Stimulated activated naive CD8-positive, alpha-beta T cell treated with anti-CD3 and anti-CD28 coated beads, Interleukin-15, Interleukin-2, amounts not matched to agents 100 ng/mL and 50 ng/mL, for 24 hours (primary cell): ENCODE measurements at regions not wholly inside any gene's neighbourhood (a gene's known extent, or its start where the extent isn't known, plus 50 kb on each side); places are given as distances from the start of the nearest gene placed in this dataset.
"Not testable (repeated sequence)": the region's sequence is repeated elsewhere in the genome, so short reads cannot be mapped to it uniquely, and the experiment has no call there.

Experiments used
- H3K27ac Mint-ChIP-seq: one replicate; pipeline ENCODE4 v1.8.0; 2021; ENCODE audit warnings: mild to moderate bottlenecking, mixed read lengths
- H3K27me3 Mint-ChIP-seq: one replicate; pipeline ENCODE4 v1.8.0; 2021; ENCODE audit warnings: mixed read lengths
- H3K36me3 Mint-ChIP-seq: one replicate; pipeline ENCODE4 v1.8.0; 2021; ENCODE audit warnings: low read depth, mixed read lengths
- H3K4me1 Mint-ChIP-seq: one replicate; pipeline ENCODE4 v1.8.0; 2021; ENCODE audit warnings: low read depth, mixed read lengths
- H3K4me3 Mint-ChIP-seq: one replicate; pipeline ENCODE4 v1.8.0; 2021; ENCODE audit warnings: mild to moderate bottlenecking, mixed read lengths
- H3K9me3 Mint-ChIP-seq: one replicate; pipeline ENCODE4 v1.8.0; 2021; ENCODE audit warnings: mixed read lengths

- H3K27me3 Mint-ChIP-seq, H3K36me3 Mint-ChIP-seq, H3K4me1 Mint-ChIP-seq, H3K27ac Mint-ChIP-seq, H3K4me3 Mint-ChIP-seq, H3K9me3 Mint-ChIP-seq: not testable (repeated sequence)
These were observed 330.1 kb upstream of the AR start for GRCh38 chrX:67213686-67214085.

GRCh38 chrX:67207912-67208311, 335.9 kb upstream of the AR start:
- no peaks in the 10 kb centered on the region for H3K27me3 Mint-ChIP-seq
- no peaks in the 10 kb centered on the region for H3K4me1 Mint-ChIP-seq
- no peaks in the 10 kb centered on the region for H3K36me3 Mint-ChIP-seq
- no peaks in the 10 kb centered on the region for H3K9me3 Mint-ChIP-seq
- H3K4me3 Mint-ChIP-seq: no peak overlapping the region
- no peak overlapping the region for H3K27ac Mint-ChIP-seq

GRCh38 chrX:67159437-67159836, 384.4 kb upstream of the AR start:
- Mint-ChIP-seq H3K4me1 (no peaks in the 10 kb centered on the region), H3K4me3 (no peak overlapping the region), H3K9me3 (peaks cover 6% of the 10 kb centered on the region), H3K27ac (no peak overlapping the region), H3K27me3 (no peaks in the 10 kb centered on the region), H3K36me3 (no peaks in the 10 kb centered on the region)

GRCh38 chrX:67114635-67115034, 429.2 kb upstream of the AR start:
- Mint-ChIP-seq H3K27me3 (no peaks in the 10 kb centered on the region), H3K36me3 (no peaks in the 10 kb centered on the region), H3K4me3 (no peak overlapping the region), H3K9me3 (no peaks in the 10 kb centered on the region), H3K4me1 (no peaks in the 10 kb centered on the region), H3K27ac (no peak overlapping the region)

- Mint-ChIP-seq H3K4me1 (no peaks in the 10 kb centered on the region), H3K4me3 (no peak overlapping the region), H3K27ac (no peak overlapping the region), H3K9me3 (no peaks in the 10 kb centered on the region), H3K36me3 (no peaks in the 10 kb centered on the region), H3K27me3 (no peaks in the 10 kb centered on the region)
These were observed 438.1 kb upstream of the AR start for GRCh38 chrX:67105758-67106116.

- H3K9me3 Mint-ChIP-seq: no peaks in the 10 kb centered on the region
- H3K27ac Mint-ChIP-seq: no peak overlapping the region
- H3K27me3 Mint-ChIP-seq: no peaks in the 10 kb centered on the region
- no peaks in the 10 kb centered on the region for H3K4me1 Mint-ChIP-seq
- H3K36me3 Mint-ChIP-seq: no peaks in the 10 kb centered on the region
- H3K4me3 Mint-ChIP-seq: no peak overlapping the region
These were observed 438.7 kb upstream of the AR start for GRCh38 chrX:67104982-67105757.

DNA sequence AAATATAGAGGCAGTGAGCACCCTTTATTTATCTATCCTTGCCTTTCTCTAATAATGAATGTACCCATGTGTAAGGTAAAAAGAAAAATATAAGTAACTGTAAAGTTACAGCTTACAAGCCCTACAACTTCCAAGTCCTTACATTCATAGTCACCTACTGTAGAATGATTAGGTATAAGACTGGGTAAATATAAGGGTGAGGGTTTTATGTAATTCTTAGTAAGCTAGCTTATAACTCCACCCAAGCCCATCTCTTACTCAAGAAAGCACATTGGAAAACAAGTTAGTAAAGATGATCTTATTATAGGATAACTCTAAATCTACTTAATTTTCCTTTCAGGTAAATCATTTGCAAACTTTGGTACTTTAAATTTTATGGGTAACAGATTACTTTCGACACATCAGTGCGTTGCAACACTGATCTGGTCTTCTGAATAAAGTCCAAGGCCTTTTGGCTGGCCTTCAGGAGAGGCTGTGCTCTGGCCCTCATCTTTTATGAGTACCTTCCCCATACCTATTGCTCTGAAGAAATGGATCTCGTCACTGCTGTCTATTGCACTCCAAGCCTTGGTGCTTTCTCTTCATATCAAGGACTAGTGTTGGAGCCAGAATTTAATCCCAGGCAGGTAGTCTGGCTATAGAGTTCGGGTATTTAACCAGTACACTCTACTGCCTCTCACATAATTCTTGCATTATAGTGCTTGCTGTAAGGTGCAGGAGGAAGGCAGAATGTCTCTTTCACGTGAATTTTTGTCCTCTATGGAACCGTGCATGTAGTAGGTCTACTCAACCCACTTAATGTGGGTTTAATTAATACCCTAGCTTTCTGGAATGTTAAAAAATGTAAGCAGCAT, 443.6 kb upstream of the AR start:
- H3K4me3 Mint-ChIP-seq: no peak overlapping the region
- no peaks in the 10 kb centered on the region for H3K9me3 Mint-ChIP-seq
- H3K4me1 Mint-ChIP-seq: no peaks in the 10 kb centered on the region
- no peaks in the 10 kb centered on the region for H3K27me3 Mint-ChIP-seq
- H3K36me3 Mint-ChIP-seq: no peaks in the 10 kb centered on the region
- H3K27ac Mint-ChIP-seq: no peak overlapping the region

DNA sequence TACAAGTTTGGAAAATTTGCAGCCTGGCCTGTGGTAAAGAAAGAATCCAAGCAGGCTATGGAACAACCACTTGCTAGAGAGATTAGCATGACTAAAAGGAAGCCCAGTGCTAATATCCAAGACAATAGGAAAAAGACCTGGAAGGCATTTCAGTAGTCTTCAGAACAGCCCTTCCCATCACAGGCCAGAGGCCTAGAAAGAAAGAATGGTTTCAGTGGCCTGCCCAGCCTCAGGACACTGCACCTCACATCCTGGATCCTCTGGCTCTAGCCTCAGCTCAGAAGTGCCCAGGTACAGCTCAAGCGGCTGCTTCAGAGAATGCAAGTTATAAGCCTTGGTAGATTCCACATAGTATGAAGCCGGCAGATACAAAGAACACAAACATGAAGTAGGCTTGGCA, 449.8 kb upstream of the AR start:
- Mint-ChIP-seq H3K27me3 (no peaks in the 10 kb centered on the region), H3K4me1 (no peaks in the 10 kb centered on the region), H3K27ac (no peak overlapping the region), H3K9me3 (peaks cover 3% of the 10 kb centered on the region), H3K4me3 (no peak overlapping the region), H3K36me3 (no peaks in the 10 kb centered on the region)

DNA sequence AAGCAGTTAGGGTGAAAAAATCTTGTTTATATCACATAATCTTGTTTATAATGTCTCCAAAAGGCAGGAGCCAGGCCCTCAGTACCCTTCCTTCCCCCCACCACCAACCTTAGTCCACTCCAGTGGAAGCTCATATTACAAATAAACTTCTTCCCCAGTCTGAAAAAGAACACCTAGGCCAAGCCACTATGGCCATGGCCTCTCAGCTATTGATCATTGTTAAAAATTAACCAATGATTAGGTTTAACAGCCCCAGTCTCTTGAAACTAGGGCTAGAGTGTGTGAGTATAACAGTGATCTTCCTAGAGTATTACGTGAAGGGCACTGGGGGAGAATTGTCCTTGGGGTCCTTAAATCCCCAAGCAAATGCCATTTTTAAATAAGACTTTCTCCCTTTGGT, 411.9 kb upstream of the EDA2R start:
- no peaks in the 10 kb centered on the region for H3K27me3 Mint-ChIP-seq
- no peak overlapping the region for H3K27ac Mint-ChIP-seq
- no peak overlapping the region for H3K4me3 Mint-ChIP-seq
- H3K9me3 Mint-ChIP-seq: no peaks in the 10 kb centered on the region
- no peaks in the 10 kb centered on the region for H3K4me1 Mint-ChIP-seq
- no peaks in the 10 kb centered on the region for H3K36me3 Mint-ChIP-seq

DNA sequence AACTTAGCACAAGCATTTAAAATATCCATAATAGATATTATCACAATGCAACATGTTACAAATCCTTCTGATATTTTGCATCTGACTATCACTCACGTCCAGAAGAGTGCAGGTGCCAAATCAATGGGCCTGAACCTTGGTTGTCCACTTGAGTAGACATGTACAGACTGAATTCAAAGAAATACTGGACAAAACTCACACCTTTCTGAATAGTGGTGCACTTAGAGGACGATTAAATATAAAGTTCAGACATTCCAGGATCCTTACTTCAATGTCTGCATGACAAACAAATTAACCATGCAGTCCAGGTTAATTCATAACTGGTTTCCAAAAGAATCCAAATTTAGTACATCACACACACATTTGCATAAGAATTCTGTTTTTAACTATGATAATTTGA, 406.0 kb upstream of the EDA2R start:
- H3K4me3 Mint-ChIP-seq: no peak overlapping the region
- no peaks in the 10 kb centered on the region for H3K9me3 Mint-ChIP-seq
- no peak overlapping the region for H3K27ac Mint-ChIP-seq
- no peaks in the 10 kb centered on the region for H3K27me3 Mint-ChIP-seq
- no peaks in the 10 kb centered on the region for H3K36me3 Mint-ChIP-seq
- H3K4me1 Mint-ChIP-seq: no peaks in the 10 kb centered on the region

GRCh38 chrX:67044029-67044653, 405.3 kb upstream of the EDA2R start:
- Mint-ChIP-seq H3K27ac (no peak overlapping the region), H3K9me3 (no peaks in the 10 kb centered on the region), H3K4me3 (no peak overlapping the region), H3K4me1 (no peaks in the 10 kb centered on the region), H3K36me3 (no peaks in the 10 kb centered on the region), H3K27me3 (no peaks in the 10 kb centered on the region)

DNA sequence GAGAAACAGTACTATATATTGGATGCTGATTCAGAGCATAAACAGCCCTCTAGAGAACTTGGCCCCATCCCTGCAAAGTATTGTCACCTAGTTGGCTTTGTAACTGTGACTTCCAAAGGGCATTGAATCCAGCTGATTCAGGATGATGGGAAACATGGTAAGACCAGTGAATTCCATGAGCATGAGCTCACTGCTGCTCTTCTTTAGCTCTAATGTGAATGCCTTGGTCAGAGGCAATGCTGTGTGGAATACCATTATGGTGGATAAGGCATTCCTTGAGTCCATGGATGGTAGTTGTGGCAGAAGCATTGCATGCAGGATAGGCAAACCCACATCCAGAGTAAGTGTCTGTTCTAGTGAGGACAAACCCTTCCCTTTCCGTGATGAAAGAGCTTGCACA, 365.6 kb upstream of the EDA2R start:
- Mint-ChIP-seq H3K27ac (no peak overlapping the region), H3K4me3 (no peak overlapping the region)

DNA sequence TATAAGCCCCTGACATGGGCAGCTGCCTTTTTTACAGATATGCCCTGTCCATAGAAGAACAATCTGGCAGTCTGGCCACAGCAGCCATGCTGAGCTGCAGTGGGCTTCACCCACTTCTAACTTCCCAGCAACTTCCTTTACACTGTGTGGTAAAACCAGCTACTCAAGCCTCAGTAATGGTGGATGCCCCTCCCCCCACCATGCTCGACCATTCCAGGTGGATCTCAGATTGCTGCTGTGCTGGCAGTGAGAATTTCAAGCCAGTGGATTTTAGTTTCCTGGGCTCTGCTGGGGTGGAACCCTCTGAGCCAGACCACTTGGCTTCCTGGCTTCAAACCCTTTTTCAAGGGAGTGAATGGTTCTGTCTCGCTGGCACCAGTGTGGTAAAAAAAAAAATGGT, 355.9 kb upstream of the EDA2R start:
- Mint-ChIP-seq H3K4me1 (no peaks in the 10 kb centered on the region), H3K9me3 (no peaks in the 10 kb centered on the region), H3K27ac (no peak overlapping the region), H3K36me3 (no peaks in the 10 kb centered on the region), H3K4me3 (no peak overlapping the region), H3K27me3 (no peaks in the 10 kb centered on the region)

More for the DNA sequence above, 365.6 kb upstream of the EDA2R start:
- Mint-ChIP-seq H3K4me1 (no peaks in the 10 kb centered on the region), H3K27me3 (no peaks in the 10 kb centered on the region), H3K36me3 (no peaks in the 10 kb centered on the region), H3K9me3 (no peaks in the 10 kb centered on the region)

GRCh38 chrX:66992077-66992476, 353.2 kb upstream of the EDA2R start:
- H3K9me3 Mint-ChIP-seq, H3K4me3 Mint-ChIP-seq, H3K27ac Mint-ChIP-seq, H3K27me3 Mint-ChIP-seq, H3K36me3 Mint-ChIP-seq, H3K4me1 Mint-ChIP-seq: not testable (repeated sequence)

- H3K4me3 Mint-ChIP-seq: no peak overlapping the region
- H3K9me3 Mint-ChIP-seq: no peaks in the 10 kb centered on the region
- no peak overlapping the region for H3K27ac Mint-ChIP-seq
- H3K27me3 Mint-ChIP-seq: no peaks in the 10 kb centered on the region
- H3K4me1 Mint-ChIP-seq: no peaks in the 10 kb centered on the region
- H3K36me3 Mint-ChIP-seq: no peaks in the 10 kb centered on the region
These were observed 349.5 kb upstream of the EDA2R start for GRCh38 chrX:66988331-66988730.
